Activated CD4-positive, alpha-beta T cell treated with anti-CD3 and anti-CD28 coated beads, Interleukin-2, amount 50 U/mL, for 4 hours (primary cell): ENCODE measurements at regions not wholly inside any gene's neighbourhood (a gene's known extent, or its start where the extent isn't known, plus 50 kb on each side); places are given as distances from the start of the nearest gene placed in this dataset.
A peak's percentile ranks its signal among the peaks of the same experiment; 100 is the strongest.

Experiments
- DNase-seq, 2 experiments: peaks; one replicate each; pipeline ENCODE4 v3.0.0-alpha.2; 2020

- DNase-seq: no peak
These were observed 330.4 kb upstream of the PROK2 start for GRCh38 chr3:72115307-72115706.

- no peak for DNase-seq
These were observed 329.8 kb upstream of the PROK2 start for GRCh38 chr3:72114773-72115172.

- no peak for DNase-seq
These were observed 329.0 kb upstream of the PROK2 start for GRCh38 chr3:72113964-72114363.

- no peak for DNase-seq
These were observed 328.6 kb upstream of the PROK2 start for GRCh38 chr3:72113564-72113963.

GRCh38 chr3:72112435-72112834, 327.5 kb upstream of the PROK2 start:
- no peak for DNase-seq

GRCh38 chr3:72111265-72112205, 326.6 kb upstream of the PROK2 start:
- no peak for DNase-seq

GRCh38 chr3:72109327-72110259, 324.6 kb upstream of the PROK2 start:
- no peak for DNase-seq

GRCh38 chr3:72105306-72105705, 320.4 kb upstream of the PROK2 start:
- DNase-seq: no peak

- no peak for DNase-seq
These were observed 317.2 kb upstream of the PROK2 start for GRCh38 chr3:72102112-72102616.

- no peak for DNase-seq
These were observed 316.5 kb upstream of the PROK2 start for GRCh38 chr3:72101494-72101893.

GRCh38 chr3:72100601-72101187, 315.7 kb upstream of the PROK2 start:
- peak; percentile 66 to 70 for DNase-seq

GRCh38 chr3:72100080-72100511, 315.1 kb upstream of the PROK2 start:
- DNase-seq: no peak

GRCh38 chr3:72099326-72100079, 314.6 kb upstream of the PROK2 start:
- no peak for DNase-seq

GRCh38 chr3:72097053-72097452, 312.1 kb upstream of the PROK2 start:
- DNase-seq: no peak

GRCh38 chr3:72095521-72095920, 310.6 kb upstream of the PROK2 start:
- no peak for DNase-seq

- no peak for DNase-seq
These were observed 309.0 kb upstream of the PROK2 start for GRCh38 chr3:72093992-72094334.

- DNase-seq: no peak
These were observed 308.5 kb upstream of the PROK2 start for GRCh38 chr3:72093270-72093991.

- no peak for DNase-seq
These were observed 307.8 kb upstream of the PROK2 start for GRCh38 chr3:72092778-72093177.

- DNase-seq: no peak
These were observed 303.6 kb upstream of the PROK2 start for GRCh38 chr3:72088486-72089025.

- DNase-seq: no peak
These were observed 302.5 kb upstream of the PROK2 start for GRCh38 chr3:72087420-72087819.

GRCh38 chr3:72086743-72087087, 301.8 kb upstream of the PROK2 start:
- no peak for DNase-seq
